Glutamatergic neuron (in vitro differentiated cells): ENCODE measurements at regions not wholly inside any gene's neighbourhood (a gene's known extent, or its start where the extent isn't known, plus 50 kb on each side); places are given as distances from the start of the nearest gene placed in this dataset.

Experiments used
- DNase-seq: peaks from one replicate; pipeline ENCODE4 v3.0.0; 2022
- H3K27ac Mint-ChIP-seq: one replicate; pipeline ENCODE4 v1.8.0; 2020; ENCODE audit warnings: mild to moderate bottlenecking, mixed read lengths, inconsistent platforms; ENCODE audit not compliant: unreplicated experiment
- H3K27me3 Mint-ChIP-seq: one replicate; pipeline ENCODE4 v1.8.0; 2020; ENCODE audit warnings: mild to moderate bottlenecking, moderate library complexity, mixed read lengths, inconsistent platforms; ENCODE audit not compliant: unreplicated experiment
- H3K36me3 Mint-ChIP-seq: one replicate; pipeline ENCODE4 v1.8.0; 2020; ENCODE audit warnings: mild to moderate bottlenecking, mixed read lengths, inconsistent platforms; ENCODE audit not compliant: unreplicated experiment
- H3K4me1 Mint-ChIP-seq: one replicate; pipeline ENCODE4 v1.8.0; 2020; ENCODE audit warnings: mild to moderate bottlenecking, low read depth, mixed read lengths, inconsistent platforms; ENCODE audit not compliant: unreplicated experiment
- H3K4me3 Mint-ChIP-seq: one replicate; pipeline ENCODE4 v1.8.0; 2020; ENCODE audit warnings: mild to moderate bottlenecking, mixed read lengths, inconsistent platforms; ENCODE audit not compliant: unreplicated experiment
- H3K9me3 Mint-ChIP-seq: one replicate; pipeline ENCODE4 v1.8.0; 2020; ENCODE audit warnings: mild to moderate bottlenecking, moderate library complexity, mixed read lengths, inconsistent platforms; ENCODE audit not compliant: unreplicated experiment
- TF ChIP-seq, protein P1 (sequence below): fragments of 200-600 bp; sonication (generic); IDR thresholded peaks from one replicate; pipeline ENCODE4 v1.5.0; 2021; ENCODE audit not compliant: partially characterized antibody, unreplicated experiment

DNA sequence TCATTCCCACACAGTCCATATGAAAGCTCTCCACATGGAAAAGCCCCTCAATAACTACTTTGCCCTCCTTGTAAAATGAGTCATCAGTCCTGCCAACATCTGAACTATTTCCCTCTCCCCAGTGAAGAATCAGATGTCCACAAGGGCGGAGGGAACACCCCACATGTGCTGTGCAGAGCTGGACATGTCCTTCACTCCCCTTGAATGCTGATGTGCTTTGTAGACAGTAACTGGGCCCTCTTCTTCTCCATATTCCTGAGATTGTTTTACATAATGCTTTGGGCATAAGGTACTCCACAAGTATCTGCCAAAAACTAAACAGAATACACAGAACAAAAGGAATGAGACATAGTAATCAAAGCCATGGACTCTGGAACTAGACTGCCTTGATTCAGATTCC is 879.4 kb downstream of the BCL11A start:
- no peak for DNase-seq
- Mint-ChIP-seq H3K27me3 (no peaks in the 10 kb centered on the region), H3K4me3 (no peak overlapping the region), H3K9me3 (no peaks in the 10 kb centered on the region), H3K27ac (no peak overlapping the region), H3K36me3 (no peaks in the 10 kb centered on the region), H3K4me1 (no peaks in the 10 kb centered on the region)
- TF ChIP-seq, protein P1, sequence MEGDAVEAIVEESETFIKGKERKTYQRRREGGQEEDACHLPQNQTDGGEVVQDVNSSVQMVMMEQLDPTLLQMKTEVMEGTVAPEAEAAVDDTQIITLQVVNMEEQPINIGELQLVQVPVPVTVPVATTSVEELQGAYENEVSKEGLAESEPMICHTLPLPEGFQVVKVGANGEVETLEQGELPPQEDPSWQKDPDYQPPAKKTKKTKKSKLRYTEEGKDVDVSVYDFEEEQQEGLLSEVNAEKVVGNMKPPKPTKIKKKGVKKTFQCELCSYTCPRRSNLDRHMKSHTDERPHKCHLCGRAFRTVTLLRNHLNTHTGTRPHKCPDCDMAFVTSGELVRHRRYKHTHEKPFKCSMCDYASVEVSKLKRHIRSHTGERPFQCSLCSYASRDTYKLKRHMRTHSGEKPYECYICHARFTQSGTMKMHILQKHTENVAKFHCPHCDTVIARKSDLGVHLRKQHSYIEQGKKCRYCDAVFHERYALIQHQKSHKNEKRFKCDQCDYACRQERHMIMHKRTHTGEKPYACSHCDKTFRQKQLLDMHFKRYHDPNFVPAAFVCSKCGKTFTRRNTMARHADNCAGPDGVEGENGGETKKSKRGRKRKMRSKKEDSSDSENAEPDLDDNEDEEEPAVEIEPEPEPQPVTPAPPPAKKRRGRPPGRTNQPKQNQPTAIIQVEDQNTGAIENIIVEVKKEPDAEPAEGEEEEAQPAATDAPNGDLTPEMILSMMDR, result no peak

DNA sequence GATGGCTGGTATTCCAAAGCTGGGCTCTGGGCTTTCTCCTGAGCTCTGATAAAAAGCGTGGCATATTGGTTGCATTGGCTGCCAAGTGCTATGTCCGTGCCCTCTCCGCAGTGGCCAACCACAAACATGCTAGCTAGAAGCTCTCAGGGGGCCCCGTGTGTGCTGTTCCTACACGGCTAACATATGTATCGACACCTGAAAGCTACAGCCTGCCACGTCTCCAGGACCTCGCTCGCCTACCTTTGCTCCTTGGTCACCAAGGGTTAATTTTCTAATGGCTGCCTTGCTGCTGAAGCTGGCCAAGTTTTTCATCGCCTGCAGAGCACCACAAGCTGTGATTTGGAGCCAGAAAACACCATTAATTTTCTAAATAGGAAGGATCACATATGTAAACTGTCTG is 888.4 kb downstream of the BCL11A start:
- no peak overlapping the region for H3K27ac Mint-ChIP-seq
- H3K4me1 Mint-ChIP-seq, result no peaks in the 10 kb centered on the region
- H3K36me3 Mint-ChIP-seq, result no peaks in the 10 kb centered on the region
- H3K9me3 Mint-ChIP-seq, result no peaks in the 10 kb centered on the region
- no peak overlapping the region for H3K4me3 Mint-ChIP-seq
- TF ChIP-seq, protein P1, result no peak
- no peak for DNase-seq
- H3K27me3 Mint-ChIP-seq, result no peaks in the 10 kb centered on the region

DNA sequence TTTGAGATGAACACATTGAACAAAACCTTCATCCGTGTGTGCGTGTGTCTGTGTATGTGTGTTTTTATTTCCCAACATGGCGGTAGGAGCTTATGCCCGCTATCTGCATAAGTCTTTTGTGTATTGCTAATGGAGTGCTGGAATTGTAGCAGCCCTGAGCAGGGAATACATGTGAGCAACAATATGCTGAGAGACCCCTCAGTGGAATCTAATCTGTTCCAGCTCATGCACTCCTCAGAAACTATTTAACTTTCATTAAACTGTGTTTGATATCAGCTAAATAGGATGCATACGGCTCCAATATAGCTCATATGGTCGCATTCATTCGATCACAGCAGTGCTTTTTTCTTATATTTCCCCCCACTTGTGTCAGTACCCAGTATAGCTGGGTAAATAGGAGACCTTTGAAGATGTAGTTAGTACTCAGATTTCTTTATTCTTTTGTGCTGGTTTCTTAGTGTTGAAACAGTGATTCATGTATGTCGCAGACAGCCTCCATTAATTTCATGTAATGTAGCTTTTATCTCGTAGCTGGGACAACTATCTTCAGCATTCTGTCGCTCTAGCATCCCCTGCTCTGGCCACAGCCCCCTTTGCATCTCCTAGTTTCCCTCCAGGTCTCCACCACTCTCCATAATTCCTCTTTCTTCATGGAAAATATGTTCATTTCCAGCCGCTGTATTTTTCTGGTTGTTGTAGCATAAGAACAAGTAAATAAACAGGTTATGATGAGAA is 891.2 kb downstream of the BCL11A start:
- H3K27ac Mint-ChIP-seq, result no peak overlapping the region
- DNase-seq, result no peak
- H3K27me3 Mint-ChIP-seq, result no peaks in the 10 kb centered on the region
- no peaks in the 10 kb centered on the region for H3K4me1 Mint-ChIP-seq
- TF ChIP-seq, protein P1, result no peak
- no peaks in the 10 kb centered on the region for H3K36me3 Mint-ChIP-seq
- H3K9me3 Mint-ChIP-seq, result no peaks in the 10 kb centered on the region
- H3K4me3 Mint-ChIP-seq, result no peak overlapping the region

- Mint-ChIP-seq H3K27ac (no peak overlapping the region), H3K36me3 (no peaks in the 10 kb centered on the region), H3K9me3 (no peaks in the 10 kb centered on the region), H3K4me3 (no peak overlapping the region), H3K4me1 (no peaks in the 10 kb centered on the region), H3K27me3 (no peaks in the 10 kb centered on the region)
- no peak for DNase-seq
- TF ChIP-seq, protein P1, result no peak
These were observed 893.2 kb downstream of the BCL11A start for GRCh38 chr2:59660262-59660661.

- no peak for DNase-seq
- Mint-ChIP-seq H3K4me1 (no peaks in the 10 kb centered on the region), H3K36me3 (no peaks in the 10 kb centered on the region), H3K4me3 (no peak overlapping the region), H3K9me3 (no peaks in the 10 kb centered on the region), H3K27me3 (no peaks in the 10 kb centered on the region), H3K27ac (no peak overlapping the region)
- TF ChIP-seq, protein P1, result no peak
These were observed 894.4 kb downstream of the BCL11A start for GRCh38 chr2:59658906-59659635.
